Prostate gland (tissue), 2 donors: ENCODE measurements at regions not wholly inside any gene's neighbourhood (a gene's known extent, or its start where the extent isn't known, plus 50 kb on each side); places are given as distances from the start of the nearest gene placed in this dataset.

Experiments
- POLR2A ChIP-seq: fragments of 450-650 bp; IDR thresholded peaks from one replicate; pipeline ENCODE4 v1.6.1; 2016; ENCODE audit warnings: antibody characterized with exemption, mild to moderate bottlenecking
- TF ChIP-seq, protein P1 (sequence below), 4 experiments: fragments of 200-600 bp in 2 of 4; fragments of 450-650 bp in 2 of 4; sonication (generic) in 2 of 4; IDR thresholded peaks; 1 replicate in 3 of 4; 2 replicates in 1 of 4; pipeline ENCODE4 v1.5.1; 2016 to 2019; ENCODE audit warnings: antibody characterized with exemption in 4 of 4, mild to moderate bottlenecking in 2 of 4, moderate library complexity in 2 of 4

DNA sequence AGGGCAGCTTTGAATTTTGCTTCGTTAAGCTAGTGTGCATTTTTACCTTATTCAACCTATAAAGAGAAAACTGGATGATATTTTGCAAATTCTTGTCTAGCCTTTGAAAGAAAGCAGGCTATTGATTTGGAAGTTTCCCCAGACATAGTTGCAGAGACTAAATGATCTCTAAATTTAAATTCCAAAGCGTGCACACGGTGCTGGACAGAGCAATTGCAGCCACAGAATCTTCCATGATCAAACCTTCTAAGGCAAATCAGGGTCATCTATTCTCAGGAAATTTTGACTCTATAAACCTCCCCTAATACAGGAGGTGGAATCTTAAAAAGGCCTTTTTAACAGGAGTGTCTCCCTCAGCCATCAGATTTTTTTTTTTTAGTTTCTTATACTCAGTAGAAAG, 159.9 kb downstream of the MDFIC start:
- TF ChIP-seq, protein P1, sequence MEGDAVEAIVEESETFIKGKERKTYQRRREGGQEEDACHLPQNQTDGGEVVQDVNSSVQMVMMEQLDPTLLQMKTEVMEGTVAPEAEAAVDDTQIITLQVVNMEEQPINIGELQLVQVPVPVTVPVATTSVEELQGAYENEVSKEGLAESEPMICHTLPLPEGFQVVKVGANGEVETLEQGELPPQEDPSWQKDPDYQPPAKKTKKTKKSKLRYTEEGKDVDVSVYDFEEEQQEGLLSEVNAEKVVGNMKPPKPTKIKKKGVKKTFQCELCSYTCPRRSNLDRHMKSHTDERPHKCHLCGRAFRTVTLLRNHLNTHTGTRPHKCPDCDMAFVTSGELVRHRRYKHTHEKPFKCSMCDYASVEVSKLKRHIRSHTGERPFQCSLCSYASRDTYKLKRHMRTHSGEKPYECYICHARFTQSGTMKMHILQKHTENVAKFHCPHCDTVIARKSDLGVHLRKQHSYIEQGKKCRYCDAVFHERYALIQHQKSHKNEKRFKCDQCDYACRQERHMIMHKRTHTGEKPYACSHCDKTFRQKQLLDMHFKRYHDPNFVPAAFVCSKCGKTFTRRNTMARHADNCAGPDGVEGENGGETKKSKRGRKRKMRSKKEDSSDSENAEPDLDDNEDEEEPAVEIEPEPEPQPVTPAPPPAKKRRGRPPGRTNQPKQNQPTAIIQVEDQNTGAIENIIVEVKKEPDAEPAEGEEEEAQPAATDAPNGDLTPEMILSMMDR (IDR thresholded peaks at IDR 0.05): no peak
- TF ChIP-seq POLR2A: no peak
